ENCODE measurements at regions not wholly inside any gene's neighbourhood (a gene's known extent, or its start where the extent isn't known, plus 50 kb on each side); places are given as distances from the start of the nearest gene placed in this dataset.
"Not testable (repeated sequence)": the region's sequence is repeated elsewhere in the genome, so short reads cannot be mapped to it uniquely, and the experiment has no call there.

DNA sequence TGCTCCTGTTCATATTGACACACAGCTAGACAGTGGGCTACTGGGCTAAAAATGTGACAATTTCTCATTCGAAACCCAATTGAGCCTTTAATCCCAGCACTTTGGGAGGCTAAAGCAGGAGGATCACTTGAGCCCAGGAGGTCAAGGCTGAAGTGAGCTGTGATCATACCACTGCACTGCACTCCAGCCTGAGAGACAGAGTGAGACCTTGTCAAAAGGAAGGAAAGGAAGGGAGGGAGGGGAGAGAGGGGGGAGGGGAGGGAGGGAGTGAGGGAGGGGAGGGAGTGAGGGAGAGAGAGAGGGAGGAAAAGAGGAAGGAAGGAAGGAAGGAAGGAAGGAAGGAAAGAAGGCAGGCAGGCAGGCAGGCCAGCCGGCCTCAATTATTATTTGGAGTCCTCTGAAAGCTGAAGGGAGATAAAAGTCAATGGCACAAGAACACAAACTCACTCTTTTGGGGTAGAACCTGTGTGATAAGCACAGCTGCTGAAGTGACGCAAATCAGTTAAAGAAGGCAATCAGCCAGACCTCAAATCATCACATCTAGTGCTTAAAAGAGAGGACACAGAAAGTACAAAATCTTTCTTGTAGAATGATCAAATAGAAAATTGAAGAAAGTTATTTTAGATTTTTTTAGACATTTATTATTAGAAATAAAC is 98.1 kb downstream of the CCDC71L start:
- DNase-seq = no peak

- no peak for DNase-seq
Measured at GRCh38 chr7:106561666-106562411, 99.1 kb downstream of the CCDC71L start.

- DNase-seq = no peak
Measured at GRCh38 chr7:106561151-106561550, 99.8 kb downstream of the CCDC71L start.

DNA sequence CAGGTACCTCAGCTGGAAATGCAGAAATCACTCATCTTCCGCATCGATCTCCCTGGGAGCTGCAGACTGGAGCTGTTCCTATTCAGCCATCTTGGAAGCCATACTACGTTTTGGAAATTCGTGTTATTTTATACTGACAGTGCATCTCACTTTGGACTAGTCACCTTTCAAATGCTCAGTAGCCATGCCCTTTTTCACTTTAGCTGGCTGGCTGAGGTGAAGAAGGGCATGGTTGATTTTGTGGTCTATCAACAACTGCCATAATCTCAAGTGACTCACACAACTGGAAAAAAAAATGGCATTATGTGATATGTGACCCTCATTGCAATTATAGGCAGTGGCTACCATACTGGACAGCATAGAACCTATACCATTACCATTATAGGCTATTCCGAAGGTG is 100.5 kb downstream of the CCDC71L start:
- DNase-seq = no peak

GRCh38 chr7:106556244-106556643 is 104.7 kb downstream of the CCDC71L start:
- DNase-seq = not testable (repeated sequence)

- DNase-seq = not testable (repeated sequence)
Measured at GRCh38 chr7:106554623-106555022, 106.3 kb downstream of the CCDC71L start.

DNA sequence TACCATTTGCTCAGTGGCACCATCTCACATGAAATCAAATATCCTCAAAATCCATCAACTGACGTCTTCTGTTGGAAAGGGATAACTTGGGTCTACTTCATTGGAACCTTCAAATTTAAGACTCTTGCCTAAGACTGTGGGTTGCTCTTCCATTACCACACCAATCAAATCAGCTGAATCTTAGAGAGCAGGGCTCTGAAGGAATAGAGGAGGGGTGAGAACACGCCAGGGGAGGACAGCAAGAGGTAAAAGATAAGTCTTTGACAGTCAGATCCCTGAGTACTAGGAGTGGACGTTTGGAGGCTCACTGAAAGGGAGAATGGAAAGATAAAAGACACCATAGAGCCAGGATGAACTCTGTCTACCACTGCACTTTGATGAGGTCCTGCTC is 107.5 kb downstream of the CCDC71L start:
- DNase-seq = no peak

GRCh38 chr7:106552645-106553445 is 108.1 kb downstream of the CCDC71L start:
- peak in 6 of 14 donors; percentile 1 to 12 (median 7) for DNase-seq

GRCh38 chr7:106551936-106552335 is 109.0 kb downstream of the CCDC71L start:
- no peak for DNase-seq

GRCh38 chr7:106548491-106548890 is 112.5 kb downstream of the CCDC71L start:
- no peak for DNase-seq

GRCh38 chr7:106545275-106545674 is 115.7 kb downstream of the CCDC71L start:
- DNase-seq = no peak

- no peak for DNase-seq
Measured at GRCh38 chr7:106543221-106543757, 117.7 kb downstream of the CCDC71L start.

DNA sequence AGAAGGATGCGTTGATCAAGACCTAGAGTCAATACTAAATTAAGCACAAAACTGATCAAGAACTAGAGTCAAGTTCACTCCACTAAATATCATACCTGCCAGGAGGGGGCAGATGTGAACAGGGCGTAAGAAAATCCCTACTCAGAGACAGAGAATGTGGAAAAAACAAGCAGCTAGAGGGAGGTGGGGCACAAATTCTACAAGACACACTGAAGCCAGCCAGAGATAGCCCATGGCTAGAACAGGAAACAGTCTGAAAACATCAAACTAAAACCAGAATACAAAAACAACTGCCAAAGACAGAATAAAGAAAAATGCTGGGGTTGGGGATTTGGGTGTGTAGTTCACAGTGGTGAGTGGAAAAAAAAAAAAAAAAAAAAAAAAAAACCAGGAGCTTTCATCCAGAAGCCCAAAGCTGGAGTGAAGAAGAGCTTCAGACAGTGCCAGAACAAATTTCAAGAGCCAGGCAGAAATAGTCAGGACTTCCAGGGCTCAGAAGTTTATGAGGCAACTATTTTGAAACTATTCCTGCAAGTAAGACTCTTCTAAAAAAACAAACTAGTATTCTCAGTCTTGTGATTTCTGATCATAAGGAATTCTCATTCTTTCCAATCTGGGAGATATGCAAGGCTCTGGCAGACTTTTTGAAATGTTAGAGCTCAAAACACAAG is 118.3 kb downstream of the CCDC71L start:
- no peak for DNase-seq

GRCh38 chr7:106538638-106539037 is 122.3 kb downstream of the CCDC71L start:
- no peak for DNase-seq

DNA sequence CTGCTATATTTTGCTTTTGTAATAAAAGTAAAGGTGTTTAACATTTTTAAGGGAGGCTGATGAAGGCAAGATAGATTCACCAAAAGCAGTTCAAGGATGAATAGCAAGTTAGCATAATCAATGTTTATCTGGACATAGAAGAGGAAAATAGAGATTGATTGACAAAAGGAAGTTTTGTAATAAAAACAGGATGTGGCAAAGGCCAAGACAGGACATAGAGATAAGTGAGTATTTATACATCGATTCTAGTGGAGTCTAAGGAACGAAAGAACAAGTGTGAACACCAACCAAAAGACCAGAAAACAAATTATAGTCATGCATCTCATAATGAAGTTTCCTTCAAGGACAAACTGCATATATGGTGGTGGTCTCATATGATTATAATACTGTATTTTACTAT is 123.8 kb downstream of the CCDC71L start:
- DNase-seq = no peak

DNA sequence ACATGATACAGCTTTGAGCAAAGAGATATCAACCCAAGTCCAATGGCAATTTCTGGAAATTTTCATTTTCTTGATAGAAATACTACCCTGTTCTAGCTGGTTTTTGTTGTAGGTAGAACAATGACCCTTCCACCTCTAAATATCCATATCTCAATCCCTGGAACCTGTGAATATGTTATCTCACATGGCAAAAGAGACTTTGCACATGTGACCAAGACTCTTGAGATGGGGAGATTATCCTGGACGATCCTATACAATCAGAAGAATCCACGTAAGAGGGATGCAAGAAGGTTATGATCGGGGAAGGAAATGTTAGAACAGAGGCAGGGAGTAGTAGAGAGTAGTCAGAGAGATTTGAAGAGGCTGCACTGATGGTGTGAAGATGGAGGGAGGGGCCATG is 124.9 kb downstream of the CCDC71L start:
- no peak for DNase-seq

GRCh38 chr7:106535234-106535932 is 125.6 kb downstream of the CCDC71L start:
- no peak for DNase-seq

DNA sequence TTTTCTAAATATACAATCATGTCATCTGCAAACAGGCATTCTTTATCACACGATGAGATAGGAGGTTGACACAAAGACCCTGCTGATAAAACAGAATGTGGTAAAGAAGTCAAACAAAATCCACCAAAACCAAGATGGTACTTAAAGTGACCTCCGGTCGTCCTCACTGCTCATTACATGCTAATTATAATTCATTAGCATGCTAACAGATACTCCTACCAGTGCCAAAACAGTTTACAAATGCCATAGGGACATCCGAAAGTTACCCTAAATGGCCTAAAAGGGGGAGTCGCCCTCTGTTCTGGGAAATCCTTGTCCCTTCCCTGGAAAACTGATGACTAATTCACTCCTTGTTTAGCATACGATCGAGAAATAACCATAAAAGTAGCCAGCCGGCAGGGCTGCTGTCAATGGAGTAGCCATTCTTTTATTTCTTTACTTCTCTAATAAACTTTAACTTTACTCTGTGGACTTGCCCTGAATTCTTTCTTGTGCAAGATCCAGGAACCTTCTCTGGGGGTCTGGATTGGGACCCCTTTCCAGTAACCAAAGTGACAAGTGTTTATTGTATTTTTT is 126.6 kb downstream of the CCDC71L start:
- no peak for DNase-seq

GRCh38 chr7:106530183-106530582 is 130.8 kb downstream of the CCDC71L start:
- DNase-seq = not testable (repeated sequence)

DNA sequence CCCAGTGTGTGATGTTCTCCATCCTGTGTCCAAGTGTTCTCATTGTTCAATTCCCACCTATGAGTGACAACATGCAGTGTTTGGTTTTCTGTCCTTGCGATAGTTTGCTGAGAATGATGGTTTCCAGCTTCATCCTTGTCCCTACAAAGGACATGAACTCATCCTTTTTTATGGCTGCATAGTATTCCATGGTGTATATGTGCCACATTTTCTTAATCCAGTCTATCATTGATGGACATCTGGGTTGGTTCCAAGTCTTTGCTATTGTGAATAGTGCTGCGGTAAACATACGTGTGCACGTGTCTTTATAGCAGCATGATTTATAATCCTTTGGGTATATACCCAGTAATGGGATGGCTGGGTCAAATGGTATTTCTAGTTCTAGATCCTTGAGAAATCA is 134.3 kb downstream of the CCDC71L start:
- DNase-seq = not testable (repeated sequence)

DNA sequence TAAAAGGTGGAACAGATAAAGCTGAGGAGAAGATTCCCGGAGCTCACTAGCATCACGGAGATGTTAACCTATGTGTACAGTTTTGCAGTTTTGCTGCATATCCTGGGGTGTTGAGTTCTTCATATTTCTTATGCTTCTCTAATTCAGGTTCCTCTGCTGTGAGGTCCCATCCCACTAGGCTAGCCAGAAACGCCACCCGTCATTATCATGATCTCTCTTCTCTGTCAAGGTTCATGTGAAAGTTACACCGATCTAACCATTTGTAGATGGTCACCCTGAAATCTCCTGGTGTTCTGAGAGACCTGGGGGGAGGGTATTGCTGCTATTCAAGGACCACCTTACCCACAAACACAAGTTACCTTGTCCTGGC is 136.3 kb downstream of the CCDC71L start:
- DNase-seq = no peak

- no peak for DNase-seq
Measured at GRCh38 chr7:106523482-106523881, 137.5 kb downstream of the CCDC71L start.
